Astrocyte (in vitro differentiated cells and primary cell): ENCODE measurements at regions not wholly inside any gene's neighbourhood (a gene's known extent, or its start where the extent isn't known, plus 50 kb on each side); places are given as distances from the start of the nearest gene placed in this dataset.

Source experiments
- CTCF ChIP-seq: IDR thresholded peaks from 2 replicates; pipeline ENCODE4 v1.5.1; 2011; ENCODE audit warnings: low read depth, mild to moderate bottlenecking, inconsistent platforms, low read length, moderate library complexity; ENCODE audit not compliant: insufficient read depth
- EZH2 ChIP-seq: IDR thresholded peaks from 2 replicates; pipeline ENCODE4 v1.6.1; 2012; ENCODE audit warnings: mild to moderate bottlenecking, low read length, inconsistent platforms; ENCODE audit not compliant: insufficient read depth

- TF ChIP-seq CTCF (no peak), EZH2 (no peak)
Observed at GRCh38 chr2:45209875-45210274, 200.6 kb upstream of the SIX2 start.
